Mucosa of descending colon (tissue), 3 donors: ENCODE measurements at regions not wholly inside any gene's neighbourhood (a gene's known extent, or its start where the extent isn't known, plus 50 kb on each side); places are given as distances from the start of the nearest gene placed in this dataset.

Experiments used
- ATAC-seq: fragments of 200-7000 bp; cut with Tn5 transposase; one replicate; pipeline ENCODE4 v1.9.1; 2020; ENCODE audit warnings: mild to moderate bottlenecking, moderate library complexity
- DNase-seq, 3 donors: peaks; one replicate each; pipeline ENCODE4 v3.0.0-alpha.2; 2020
- H3K36me3 ChIP-seq: fragments of 200-600 bp; one replicate; pipeline ENCODE4 v1.8.0; 2021; ENCODE audit warnings: low read depth, mild to moderate bottlenecking
- H3K4me1 ChIP-seq: fragments of 200-600 bp; one replicate; pipeline ENCODE4 v1.8.0; 2021; ENCODE audit warnings: low read depth, mild to moderate bottlenecking
- H3K4me3 ChIP-seq: fragments of 200-600 bp; one replicate; pipeline ENCODE4 v1.8.0; 2021; ENCODE audit warnings: mild to moderate bottlenecking
- H3K9me3 ChIP-seq: fragments of 200-600 bp; one replicate; pipeline ENCODE4 v1.8.0; 2021; ENCODE audit warnings: mild to moderate bottlenecking
- intact Hi-C, 2 donors: fragments of 100-400 bp; cut with DNase I in 1 of 2; cut with micrococcal nuclease in 1 of 2; formaldehyde crosslinking; loops; one replicate each; pipeline versions ENCODE4 v1.11.0 to v1.11.1; 2022; cut with DNase I, micrococcal nuclease
- TF ChIP-seq, protein P1 (sequence below): fragments of 200-600 bp; IDR thresholded peaks from one replicate; pipeline ENCODE4 v1.8.0; 2022; ENCODE audit warnings: antibody characterized with exemption, mild to moderate bottlenecking
- donor health status: DM: no; HTN: no; CAD: no; lungs with moderate emphysema.
- donor health status: DM: no; HTN: no; CAD: no.
- donor health status: DM: no; HTN: yes; CAD: no.

DNA sequence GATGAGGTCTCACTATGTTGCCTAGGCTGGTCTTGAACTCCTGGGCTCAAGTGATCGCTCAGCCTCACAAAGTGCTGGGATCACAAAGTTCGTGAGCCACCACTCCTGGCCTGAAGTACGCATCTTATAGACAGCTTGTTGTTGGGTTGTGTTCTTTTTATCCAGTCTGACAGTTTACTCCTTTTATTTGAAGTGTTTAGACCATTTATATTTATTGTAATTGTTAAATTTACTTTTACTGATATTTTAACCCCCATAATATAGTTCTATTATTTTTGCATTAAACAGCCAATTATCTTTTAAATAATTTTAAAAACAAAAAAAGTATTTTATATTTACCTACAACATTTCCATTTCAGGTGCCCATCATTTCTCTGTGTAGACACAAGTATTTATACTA lies 303.0 kb upstream of the HDAC4 start:
- TF ChIP-seq, protein P1, sequence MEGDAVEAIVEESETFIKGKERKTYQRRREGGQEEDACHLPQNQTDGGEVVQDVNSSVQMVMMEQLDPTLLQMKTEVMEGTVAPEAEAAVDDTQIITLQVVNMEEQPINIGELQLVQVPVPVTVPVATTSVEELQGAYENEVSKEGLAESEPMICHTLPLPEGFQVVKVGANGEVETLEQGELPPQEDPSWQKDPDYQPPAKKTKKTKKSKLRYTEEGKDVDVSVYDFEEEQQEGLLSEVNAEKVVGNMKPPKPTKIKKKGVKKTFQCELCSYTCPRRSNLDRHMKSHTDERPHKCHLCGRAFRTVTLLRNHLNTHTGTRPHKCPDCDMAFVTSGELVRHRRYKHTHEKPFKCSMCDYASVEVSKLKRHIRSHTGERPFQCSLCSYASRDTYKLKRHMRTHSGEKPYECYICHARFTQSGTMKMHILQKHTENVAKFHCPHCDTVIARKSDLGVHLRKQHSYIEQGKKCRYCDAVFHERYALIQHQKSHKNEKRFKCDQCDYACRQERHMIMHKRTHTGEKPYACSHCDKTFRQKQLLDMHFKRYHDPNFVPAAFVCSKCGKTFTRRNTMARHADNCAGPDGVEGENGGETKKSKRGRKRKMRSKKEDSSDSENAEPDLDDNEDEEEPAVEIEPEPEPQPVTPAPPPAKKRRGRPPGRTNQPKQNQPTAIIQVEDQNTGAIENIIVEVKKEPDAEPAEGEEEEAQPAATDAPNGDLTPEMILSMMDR, result no peak
- H3K4me1 ChIP-seq, result no peaks in the 10 kb centered on the region
- no peaks in the 10 kb centered on the region for H3K36me3 ChIP-seq
- intact Hi-C loops, result no loop called here
- H3K9me3 ChIP-seq, result no peaks in the 10 kb centered on the region
- no peak for DNase-seq
- H3K4me3 ChIP-seq, result no peak overlapping the region
- no peak for ATAC-seq

DNA sequence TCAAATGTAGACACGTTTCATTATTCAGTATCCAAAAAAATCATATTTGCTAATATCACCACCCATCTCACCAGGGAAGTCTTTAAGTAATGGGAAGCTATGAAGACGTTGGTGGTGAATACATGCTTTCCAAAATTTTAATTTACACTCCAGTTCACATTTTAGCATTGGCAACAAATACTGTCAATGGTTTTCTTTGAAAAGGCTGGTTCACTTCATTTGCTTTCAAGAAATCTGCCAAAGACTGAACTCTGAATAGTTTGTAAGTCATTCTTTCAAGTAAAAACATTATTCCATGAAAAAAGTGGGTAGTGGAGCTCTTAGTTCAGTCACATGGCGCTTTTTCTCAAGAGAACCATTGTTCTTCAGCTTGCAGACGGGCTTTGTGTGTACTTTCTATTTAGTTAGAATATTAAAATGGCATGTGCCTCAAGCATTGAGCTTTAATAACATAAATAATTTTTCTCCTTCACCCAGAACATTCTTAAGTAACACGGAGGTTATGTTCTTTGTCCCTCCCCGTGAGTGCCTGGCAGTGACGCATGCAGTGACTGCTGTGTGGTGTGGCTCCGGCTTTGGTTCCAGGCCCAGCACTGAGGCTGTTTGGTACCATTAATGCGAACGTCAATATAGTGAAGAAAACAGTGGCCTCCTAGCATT lies 300.0 kb upstream of the HDAC4 start:
- no peaks in the 10 kb centered on the region for H3K36me3 ChIP-seq
- H3K4me3 ChIP-seq, result no peak overlapping the region
- intact Hi-C loops, result no loop called here
- DNase-seq (no peak), ATAC-seq (no peak)
- H3K4me1 ChIP-seq, result no peaks in the 10 kb centered on the region
- TF ChIP-seq, protein P1, result no peak
- H3K9me3 ChIP-seq, result no peaks in the 10 kb centered on the region

DNA sequence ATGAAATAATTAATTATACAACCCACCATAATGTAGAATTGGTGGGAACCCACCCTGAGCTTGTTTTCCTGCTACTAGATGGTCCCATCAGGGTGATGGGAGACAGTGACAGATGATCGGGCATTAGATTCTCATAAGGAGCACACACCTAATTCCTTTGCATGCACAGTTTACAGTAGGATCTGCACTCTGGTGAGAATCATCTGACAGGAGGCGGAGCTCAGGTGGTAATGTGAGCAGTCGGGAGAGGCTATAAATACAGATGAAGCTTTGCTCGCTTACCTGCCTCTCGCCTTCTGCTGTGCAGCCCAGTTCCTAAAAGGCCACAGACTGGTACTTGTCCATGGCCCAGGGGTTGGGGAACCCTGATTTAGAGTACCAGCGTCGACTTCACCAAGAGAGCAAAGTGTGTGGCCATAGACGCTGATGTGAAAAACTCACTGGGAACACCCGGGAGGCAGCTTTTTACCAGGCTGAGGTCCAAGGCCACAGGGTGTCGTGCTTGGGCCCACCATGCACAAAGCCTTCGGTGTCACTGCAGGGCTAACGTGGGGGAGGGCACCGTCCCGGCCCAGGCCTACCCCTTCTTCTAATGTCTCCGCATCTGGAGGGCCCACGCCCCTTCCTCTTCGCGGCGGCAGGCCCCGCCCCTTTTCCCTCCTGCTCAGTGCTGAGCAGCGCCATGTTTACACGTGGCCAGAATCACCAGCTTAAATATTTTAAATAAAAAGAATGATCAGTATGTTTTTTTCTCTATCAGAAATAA lies 296.8 kb upstream of the HDAC4 start:
- ATAC-seq (no peak), DNase-seq (no peak)
- intact Hi-C loops, result no loop called here
- Histone ChIP-seq H3K36me3 (no peaks in the 10 kb centered on the region), H3K9me3 (no peaks in the 10 kb centered on the region), H3K4me3 (no peak overlapping the region), H3K4me1 (no peaks in the 10 kb centered on the region)
- TF ChIP-seq, protein P1, result no peak

DNA sequence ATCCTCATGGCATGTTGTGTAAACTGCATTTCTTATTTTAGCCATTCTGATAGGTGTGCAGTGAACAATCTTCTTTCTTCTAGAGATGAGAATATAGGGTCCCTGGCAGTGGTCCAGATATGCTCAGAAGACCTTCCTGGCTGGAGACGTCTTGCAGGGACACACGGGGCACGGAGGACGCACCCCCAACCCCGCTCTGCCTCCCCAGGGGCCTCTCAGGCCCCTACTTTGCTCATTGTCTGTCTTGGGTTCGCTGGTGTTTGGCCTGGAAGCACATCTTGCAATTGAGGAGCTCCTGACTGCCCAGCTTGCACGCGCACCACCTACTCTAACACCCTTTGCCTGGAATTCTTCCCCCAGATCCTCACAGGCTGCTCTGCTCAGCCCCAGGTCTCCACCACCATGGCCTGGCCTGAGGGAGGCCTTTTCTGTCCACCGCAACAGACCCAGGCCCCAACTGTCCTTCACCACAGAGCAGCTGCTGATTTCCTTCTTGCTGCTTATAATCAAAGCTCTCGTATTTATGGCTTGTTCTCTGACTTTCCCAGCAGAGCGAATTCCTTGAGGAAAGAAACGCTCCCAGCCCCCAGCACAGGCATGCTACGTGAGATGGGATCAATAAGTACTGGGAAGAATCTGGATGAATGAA lies 295.9 kb upstream of the HDAC4 start:
- intact Hi-C loops, result no loop called here
- ATAC-seq (no peak), DNase-seq (no peak)
- H3K4me3 ChIP-seq, result no peak overlapping the region
- H3K36me3 ChIP-seq, result no peaks in the 10 kb centered on the region
- H3K4me1 ChIP-seq, result no peaks in the 10 kb centered on the region
- H3K9me3 ChIP-seq, result no peaks in the 10 kb centered on the region
- TF ChIP-seq, protein P1, result no peak

DNA sequence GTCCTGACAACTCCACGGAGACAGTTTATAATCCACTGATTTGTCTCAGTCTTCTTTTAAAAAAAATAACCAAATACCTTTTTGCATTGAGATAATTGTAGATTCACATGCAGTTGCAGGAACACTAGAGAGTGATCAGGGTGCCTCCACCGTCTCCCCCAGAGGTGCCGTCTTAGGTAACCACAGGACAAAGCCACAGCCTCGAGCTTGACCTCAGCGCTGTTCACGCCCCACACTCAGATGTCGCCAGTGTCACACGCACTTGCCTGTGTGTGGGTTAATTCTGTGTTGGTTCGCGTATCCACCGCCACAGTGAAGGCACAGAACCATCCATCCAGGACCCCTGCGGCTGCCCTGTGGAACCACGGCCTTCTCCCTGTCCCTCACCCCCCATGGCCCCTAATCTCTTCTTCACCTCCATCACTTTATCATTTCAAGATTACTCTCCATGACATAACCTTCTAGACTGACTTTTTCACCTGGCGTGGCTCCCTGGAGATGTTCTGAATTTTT lies 295.0 kb upstream of the HDAC4 start:
- H3K36me3 ChIP-seq, result no peaks in the 10 kb centered on the region
- TF ChIP-seq, protein P1, result no peak
- intact Hi-C loops, result no loop called here
- no peaks in the 10 kb centered on the region for H3K9me3 ChIP-seq
- no peak for ATAC-seq
- H3K4me3 ChIP-seq, result no peak overlapping the region
- H3K4me1 ChIP-seq, result no peaks in the 10 kb centered on the region
- no peak for DNase-seq
